Activated B cell treated with CpG ODN at 0.5 μM for 24 hours (primary cell): ENCODE measurements at regions not wholly inside any gene's neighbourhood (a gene's known extent, or its start where the extent isn't known, plus 50 kb on each side); places are given as distances from the start of the nearest gene placed in this dataset.

Experiments
- ATAC-seq: fragments of 200-7000 bp; cut with Tn5 transposase; one replicate; pipeline ENCODE4 v1.10.0; 2021; ENCODE audit warnings: low read depth, mild to moderate bottlenecking, moderate library complexity
- CTCF ChIA-PET: fragments of 350-600 bp; sonication (Branson Sonifier 250); formaldehyde crosslinking; loops from one replicate; lab custom pipeline; 2021; ENCODE audit warnings: antibody characterized with exemption; lab: Charles Lee
- POLR2A ChIA-PET: fragments of 350-600 bp; sonication (Branson Sonifier 250); formaldehyde crosslinking; loops from one replicate; lab custom pipeline; 2021; ENCODE audit warnings: antibody characterized with exemption; lab: Charles Lee
- DNase-seq: peaks from one replicate; pipeline ENCODE4 v3.0.0; 2022
- H3K27ac Mint-ChIP-seq: one replicate; pipeline ENCODE4 v1.8.0; 2020; ENCODE audit warnings: mixed read lengths
- H3K27me3 Mint-ChIP-seq: one replicate; pipeline ENCODE4 v1.8.0; 2021; ENCODE audit warnings: mixed read lengths
- H3K36me3 Mint-ChIP-seq: one replicate; pipeline ENCODE4 v1.8.0; 2021; ENCODE audit warnings: low read depth, mixed read lengths
- H3K4me1 Mint-ChIP-seq: one replicate; pipeline ENCODE4 v1.8.0; 2021; ENCODE audit warnings: mixed read lengths
- H3K4me3 Mint-ChIP-seq: one replicate; pipeline ENCODE4 v1.8.0; 2020; ENCODE audit warnings: mild to moderate bottlenecking, mixed read lengths
- H3K9me3 Mint-ChIP-seq: one replicate; pipeline ENCODE4 v1.8.0; 2020; ENCODE audit warnings: mixed read lengths
- intact Hi-C: fragments of 100-400 bp; cut with micrococcal nuclease; formaldehyde crosslinking; loops from one replicate; pipeline ENCODE4 v1.15.1; 2024
- TF ChIP-seq, protein P1 (sequence below): fragments of 200-600 bp; IDR thresholded peaks from one replicate; pipeline ENCODE4 v1.8.0; 2022; ENCODE audit warnings: antibody characterized with exemption, mild to moderate bottlenecking

DNA sequence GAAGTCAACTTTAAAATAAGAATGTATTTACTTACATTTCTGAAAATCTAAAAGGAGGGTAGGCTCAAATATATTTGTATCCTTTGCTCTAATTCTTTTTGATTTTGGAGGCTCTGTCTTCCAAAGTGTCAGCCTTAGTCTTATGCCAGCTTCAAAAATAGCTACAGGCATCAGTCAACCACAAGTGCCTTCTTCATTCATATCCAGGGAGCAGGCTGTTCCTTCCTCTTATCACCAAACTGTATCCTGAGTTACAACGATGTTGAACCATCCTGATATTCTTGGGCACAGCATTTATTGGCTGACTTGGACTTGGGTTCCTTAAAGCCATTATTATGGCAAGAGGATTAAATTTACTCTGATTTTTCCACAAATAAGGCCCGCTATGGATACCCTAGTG lies 1161.3 kb downstream of the PCDH17 start:
- ChIA-PET CTCF (no interaction called here), POLR2A (no interaction called here)
- Mint-ChIP-seq H3K4me3 (no peak overlapping the region), H3K9me3 (peaks cover 2% of the 10 kb centered on the region), H3K36me3 (no peaks in the 10 kb centered on the region), H3K27me3 (no peaks in the 10 kb centered on the region), H3K27ac (no peak overlapping the region), H3K4me1 (no peaks in the 10 kb centered on the region)
- no peak for ATAC-seq
- intact Hi-C loops: no loop called here
- DNase-seq: no peak
- TF ChIP-seq, protein P1, sequence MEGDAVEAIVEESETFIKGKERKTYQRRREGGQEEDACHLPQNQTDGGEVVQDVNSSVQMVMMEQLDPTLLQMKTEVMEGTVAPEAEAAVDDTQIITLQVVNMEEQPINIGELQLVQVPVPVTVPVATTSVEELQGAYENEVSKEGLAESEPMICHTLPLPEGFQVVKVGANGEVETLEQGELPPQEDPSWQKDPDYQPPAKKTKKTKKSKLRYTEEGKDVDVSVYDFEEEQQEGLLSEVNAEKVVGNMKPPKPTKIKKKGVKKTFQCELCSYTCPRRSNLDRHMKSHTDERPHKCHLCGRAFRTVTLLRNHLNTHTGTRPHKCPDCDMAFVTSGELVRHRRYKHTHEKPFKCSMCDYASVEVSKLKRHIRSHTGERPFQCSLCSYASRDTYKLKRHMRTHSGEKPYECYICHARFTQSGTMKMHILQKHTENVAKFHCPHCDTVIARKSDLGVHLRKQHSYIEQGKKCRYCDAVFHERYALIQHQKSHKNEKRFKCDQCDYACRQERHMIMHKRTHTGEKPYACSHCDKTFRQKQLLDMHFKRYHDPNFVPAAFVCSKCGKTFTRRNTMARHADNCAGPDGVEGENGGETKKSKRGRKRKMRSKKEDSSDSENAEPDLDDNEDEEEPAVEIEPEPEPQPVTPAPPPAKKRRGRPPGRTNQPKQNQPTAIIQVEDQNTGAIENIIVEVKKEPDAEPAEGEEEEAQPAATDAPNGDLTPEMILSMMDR: no peak

DNA sequence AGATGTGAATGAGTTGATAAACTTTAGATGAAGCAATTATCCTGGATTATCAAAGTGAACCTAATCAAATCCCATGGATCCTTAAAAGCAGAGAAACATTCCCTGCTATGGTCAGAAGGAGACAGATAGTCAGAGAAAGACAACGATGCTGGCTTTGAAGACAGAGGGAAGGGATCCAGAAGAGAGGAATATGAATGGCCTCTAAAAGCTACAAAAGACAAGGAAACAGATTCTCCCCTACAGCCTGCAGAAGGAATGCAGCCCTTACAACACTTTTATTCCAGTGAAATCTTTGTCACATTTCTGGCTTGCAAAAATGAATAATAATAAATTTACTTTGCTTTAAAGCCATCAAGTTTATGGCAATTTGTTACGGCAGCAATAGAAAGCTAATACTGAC lies 1164.2 kb downstream of the PCDH17 start:
- Mint-ChIP-seq H3K9me3 (peaks cover 2% of the 10 kb centered on the region), H3K27ac (no peak overlapping the region), H3K4me1 (no peaks in the 10 kb centered on the region), H3K36me3 (no peaks in the 10 kb centered on the region), H3K4me3 (no peak overlapping the region), H3K27me3 (no peaks in the 10 kb centered on the region)
- TF ChIP-seq, protein P1: no peak
- ChIA-PET POLR2A (no interaction called here), CTCF (interaction anchor here (0.8 kb wide), 1 partner anchor 39 kb away, joined by 3 read pairs; no protein-coding TSS in a partner anchor)
- intact Hi-C loops: no loop called here
- DNase-seq (no peak), ATAC-seq (no peak)

DNA sequence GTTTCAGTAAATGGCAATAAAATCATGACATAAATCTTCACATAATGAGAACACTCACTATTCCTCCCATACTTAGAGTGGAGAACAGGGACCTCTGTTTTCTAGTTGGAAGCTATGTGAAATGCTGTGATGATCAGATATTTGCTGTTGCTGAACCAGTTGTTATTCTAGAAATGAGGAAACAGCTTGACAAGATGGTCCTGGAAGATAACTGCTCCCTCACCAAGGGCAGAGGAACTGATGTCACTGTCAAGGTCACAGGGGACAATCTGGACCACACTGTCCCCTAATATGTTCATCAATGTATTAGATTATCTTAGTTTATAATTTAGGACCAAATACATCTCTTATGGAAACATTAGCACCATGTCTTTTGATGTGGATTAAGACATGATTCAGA lies 1173.3 kb downstream of the PCDH17 start:
- ChIA-PET CTCF (no interaction called here), POLR2A (no interaction called here)
- no peaks in the 10 kb centered on the region for H3K4me1 Mint-ChIP-seq
- no peaks in the 10 kb centered on the region for H3K9me3 Mint-ChIP-seq
- H3K27me3 Mint-ChIP-seq: no peaks in the 10 kb centered on the region
- ATAC-seq: no peak
- no peaks in the 10 kb centered on the region for H3K36me3 Mint-ChIP-seq
- H3K4me3 Mint-ChIP-seq: no peak overlapping the region
- no peak overlapping the region for H3K27ac Mint-ChIP-seq
- intact Hi-C loops: no loop called here
- TF ChIP-seq, protein P1: no peak
- DNase-seq: no peak

DNA sequence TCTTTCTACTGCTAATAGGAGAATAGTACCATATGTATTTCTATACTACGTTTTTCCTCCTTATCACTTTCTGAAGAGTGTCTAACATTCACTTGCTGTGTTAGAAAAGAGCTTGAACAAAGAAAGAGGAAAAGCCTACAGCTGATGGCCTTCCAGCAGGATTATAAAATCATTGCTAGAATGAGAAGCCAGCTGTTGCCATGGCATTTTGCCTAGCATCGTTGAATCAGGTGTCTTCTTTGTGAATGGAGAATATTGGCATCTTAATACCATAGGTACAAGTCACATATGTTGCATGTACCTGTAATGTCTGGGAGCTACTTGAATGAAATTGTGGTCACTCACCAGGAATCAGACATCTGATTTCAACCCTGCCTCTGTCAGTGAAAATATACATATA lies 1174.9 kb downstream of the PCDH17 start:
- DNase-seq: no peak
- Mint-ChIP-seq H3K4me1 (no peaks in the 10 kb centered on the region), H3K27ac (no peak overlapping the region), H3K9me3 (no peaks in the 10 kb centered on the region), H3K27me3 (no peaks in the 10 kb centered on the region), H3K36me3 (no peaks in the 10 kb centered on the region), H3K4me3 (no peak overlapping the region)
- intact Hi-C loops: no loop called here
- POLR2A ChIA-PET: no interaction called here
- TF ChIP-seq, protein P1: no peak
- CTCF ChIA-PET: no interaction called here
- ATAC-seq: no peak

DNA sequence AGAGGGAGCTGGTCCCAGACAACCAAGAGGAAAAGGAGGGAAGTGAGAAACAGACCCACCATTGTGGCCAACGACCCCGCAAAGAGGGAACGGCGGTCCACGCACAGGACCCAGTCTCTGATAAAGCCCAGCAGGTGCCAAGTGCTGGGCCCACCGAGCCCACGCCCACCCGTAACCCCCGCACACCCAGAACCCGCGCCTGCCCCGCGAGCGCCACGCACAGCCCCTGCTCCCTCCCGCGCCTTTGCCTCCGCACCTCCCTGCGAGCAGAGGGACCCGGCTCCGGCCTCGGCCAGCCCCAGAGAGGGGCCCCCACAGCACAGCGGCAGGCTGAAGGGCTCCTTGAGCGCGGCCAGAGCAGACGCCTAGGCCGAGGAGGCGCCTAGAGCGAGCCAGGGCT lies 1192.2 kb downstream of the PCDH17 start:
- Mint-ChIP-seq H3K4me1 (no peaks in the 10 kb centered on the region), H3K4me3 (no peak overlapping the region), H3K27me3 (no peaks in the 10 kb centered on the region), H3K36me3 (no peaks in the 10 kb centered on the region), H3K27ac (no peak overlapping the region), H3K9me3 (peaks cover 3% of the 10 kb centered on the region)
- no peak for ATAC-seq
- POLR2A ChIA-PET: no interaction called here
- intact Hi-C loops: no loop called here
- TF ChIP-seq, protein P1: no peak
- no peak for DNase-seq
- CTCF ChIA-PET: no interaction called here
